OCI-LY7 (cell line): ENCODE measurements at regions not wholly inside any gene's neighbourhood (a gene's known extent, or its start where the extent isn't known, plus 50 kb on each side); places are given as distances from the start of the nearest gene placed in this dataset.

Source experiments
- BruUV-seq: library from RNA; stranded (reverse); fragments of 400-500 nt; replicated peaks from 2 replicates; lab custom pipeline; 2021; lab: Mats Ljungman, UMichigan
- CTCF ChIA-PET: fragments of 300-600 bp; sonication (Branson Sonifier 250); formaldehyde crosslinking; loops from one replicate; lab custom pipeline; 2022; ENCODE audit warnings: antibody characterized with exemption; ENCODE audit not compliant: unreplicated experiment; lab: Charles Lee
- POLR2A ChIA-PET: fragments of 300-600 bp; sonication (Branson Sonifier 250); formaldehyde crosslinking; loops from one replicate; lab custom pipeline; 2022; ENCODE audit warnings: antibody characterized with exemption; lab: Charles Lee
- DNase-seq: peaks from one replicate; pipeline ENCODE4 v3.0.0-alpha.2; 2015; ENCODE audit warnings: low spot score
- H2AFZ ChIP-seq: fragments of 200-600 bp; sonication (generic), shearing (Covaris generic); 2 replicates; pipeline ENCODE4 v1.6.1; 2014; ENCODE audit warnings: mild to moderate bottlenecking, antibody characterized with exemption, low read length, moderate library complexity
- H3K27ac ChIP-seq: fragments of 200-600 bp; sonication (generic); 2 replicates; pipeline ENCODE4 v1.5.1; 2014; ENCODE audit warnings: mixed run types, low read depth, mild to moderate bottlenecking, moderate library complexity, low read length, inconsistent platforms; ENCODE audit not compliant: poor library complexity, severe bottlenecking
- H3K36me3 ChIP-seq: fragments of 200-600 bp; sonication (generic); 2 replicates; pipeline ENCODE4 v1.6.1; 2014; ENCODE audit warnings: mild to moderate bottlenecking, antibody characterized with exemption, low read length, moderate library complexity, mixed read lengths; ENCODE audit not compliant: insufficient read depth
- H3K4me1 ChIP-seq: fragments of 200-600 bp; sonication (generic); 2 replicates; pipeline ENCODE4 v1.5.1; 2014; ENCODE audit warnings: mild to moderate bottlenecking, low read length; ENCODE audit not compliant: insufficient read depth, poor library complexity, severe bottlenecking
- H3K4me2 ChIP-seq: fragments of 200-600 bp; sonication (generic); 2 replicates; pipeline ENCODE4 v1.6.1; 2014; ENCODE audit warnings: mild to moderate bottlenecking, low read length
- H3K4me3 ChIP-seq: fragments of 200-600 bp; sonication (generic); 2 replicates; pipeline ENCODE4 v1.5.1; 2014; ENCODE audit warnings: mild to moderate bottlenecking, low read depth, low read length; ENCODE audit not compliant: poor library complexity, severe bottlenecking
- H3K79me2 ChIP-seq: fragments of 200-600 bp; sonication (generic); 2 replicates; pipeline ENCODE4 v1.6.1; 2016; ENCODE audit warnings: low read depth, mild to moderate bottlenecking, low read length, moderate library complexity, mixed read lengths; ENCODE audit not compliant: insufficient read depth
- H3K9me2 ChIP-seq: fragments of 200-600 bp; sonication (generic); 2 replicates; pipeline ENCODE4 v1.6.1; 2016; ENCODE audit warnings: mild to moderate bottlenecking, low read length, mixed read lengths; ENCODE audit not compliant: insufficient read depth
- H3K9me3 ChIP-seq: fragments of 200-600 bp; sonication (generic); 2 replicates; pipeline ENCODE4 v1.6.1; 2014; ENCODE audit warnings: mild to moderate bottlenecking, mixed run types, low read length, mixed read lengths
- H4K20me1 ChIP-seq: fragments of 200-600 bp; sonication (generic); 2 replicates; pipeline ENCODE4 v1.6.1; 2014; ENCODE audit warnings: mild to moderate bottlenecking, antibody characterized with exemption, low read length, moderate library complexity, mixed read lengths; ENCODE audit not compliant: insufficient read depth
- EZH2phosphoT487 ChIP-seq: fragments of 200-600 bp; sonication (generic); IDR thresholded peaks from 2 replicates; pipeline ENCODE4 v1.6.1; 2018; ENCODE audit warnings: low read depth, borderline replicate concordance, mild to moderate bottlenecking, mixed run types, antibody characterized with exemption, low read length, moderate library complexity, mixed read lengths
- intact Hi-C: fragments of 100-400 bp; cut with micrococcal nuclease; formaldehyde crosslinking; loops from one replicate; pipeline ENCODE4 v1.10.0; 2022; ENCODE audit not compliant: unreplicated experiment
- TF ChIP-seq, protein P1 (sequence below): fragments of 200-600 bp; sonication (generic); conservative IDR thresholded peaks from 2 replicates; pipeline ENCODE4 v1.5.1; 2014; ENCODE audit warnings: mild to moderate bottlenecking, antibody characterized with exemption, low read length, moderate library complexity, mixed read lengths

DNA sequence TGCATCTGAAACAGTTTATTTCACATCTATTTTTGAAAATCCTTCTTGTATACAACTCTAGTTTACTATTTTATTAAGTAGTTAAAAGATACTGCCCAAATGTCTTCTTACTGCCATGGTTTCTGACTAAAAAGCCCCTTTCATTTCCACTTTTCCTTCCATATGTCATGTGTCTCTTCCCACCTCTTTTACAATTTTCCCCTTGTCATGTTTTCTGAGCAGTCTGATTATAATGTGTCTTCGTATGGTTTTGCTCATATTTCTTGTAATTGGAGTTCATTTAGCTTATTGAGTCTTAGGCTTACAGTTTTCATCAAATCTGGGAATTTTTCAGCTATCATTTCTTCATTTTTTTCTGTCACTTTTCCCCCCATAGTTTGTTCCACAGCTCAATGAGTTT, 813.9 kb upstream of the GYPC start:
- H3K4me3 ChIP-seq, result no peak overlapping the region
- H3K9me2 ChIP-seq, result no peaks in the 10 kb centered on the region
- CTCF ChIA-PET, result no interaction called here
- H3K9me3 ChIP-seq, result no peaks in the 10 kb centered on the region
- no TSS peak for BruUV-seq
- TF ChIP-seq, protein P1, sequence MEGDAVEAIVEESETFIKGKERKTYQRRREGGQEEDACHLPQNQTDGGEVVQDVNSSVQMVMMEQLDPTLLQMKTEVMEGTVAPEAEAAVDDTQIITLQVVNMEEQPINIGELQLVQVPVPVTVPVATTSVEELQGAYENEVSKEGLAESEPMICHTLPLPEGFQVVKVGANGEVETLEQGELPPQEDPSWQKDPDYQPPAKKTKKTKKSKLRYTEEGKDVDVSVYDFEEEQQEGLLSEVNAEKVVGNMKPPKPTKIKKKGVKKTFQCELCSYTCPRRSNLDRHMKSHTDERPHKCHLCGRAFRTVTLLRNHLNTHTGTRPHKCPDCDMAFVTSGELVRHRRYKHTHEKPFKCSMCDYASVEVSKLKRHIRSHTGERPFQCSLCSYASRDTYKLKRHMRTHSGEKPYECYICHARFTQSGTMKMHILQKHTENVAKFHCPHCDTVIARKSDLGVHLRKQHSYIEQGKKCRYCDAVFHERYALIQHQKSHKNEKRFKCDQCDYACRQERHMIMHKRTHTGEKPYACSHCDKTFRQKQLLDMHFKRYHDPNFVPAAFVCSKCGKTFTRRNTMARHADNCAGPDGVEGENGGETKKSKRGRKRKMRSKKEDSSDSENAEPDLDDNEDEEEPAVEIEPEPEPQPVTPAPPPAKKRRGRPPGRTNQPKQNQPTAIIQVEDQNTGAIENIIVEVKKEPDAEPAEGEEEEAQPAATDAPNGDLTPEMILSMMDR, result no peak
- no peak for TF ChIP-seq EZH2phosphoT487
- H3K4me1 ChIP-seq, result no peaks in the 10 kb centered on the region
- H2AFZ ChIP-seq, result no peak overlapping the region
- POLR2A ChIA-PET, result interaction anchor here (0.8 kb wide), 1 partner anchor 16 kb away, joined by 3 read pairs; no protein-coding TSS in a partner anchor
- H4K20me1 ChIP-seq, result no peaks in the 10 kb centered on the region
- intact Hi-C loops, result no loop called here
- DNase-seq, result no peak
- H3K36me3 ChIP-seq, result no peaks in the 10 kb centered on the region
- no peak overlapping the region for H3K4me2 ChIP-seq
- no peak overlapping the region for H3K27ac ChIP-seq
- H3K79me2 ChIP-seq, result no peaks in the 10 kb centered on the region

DNA sequence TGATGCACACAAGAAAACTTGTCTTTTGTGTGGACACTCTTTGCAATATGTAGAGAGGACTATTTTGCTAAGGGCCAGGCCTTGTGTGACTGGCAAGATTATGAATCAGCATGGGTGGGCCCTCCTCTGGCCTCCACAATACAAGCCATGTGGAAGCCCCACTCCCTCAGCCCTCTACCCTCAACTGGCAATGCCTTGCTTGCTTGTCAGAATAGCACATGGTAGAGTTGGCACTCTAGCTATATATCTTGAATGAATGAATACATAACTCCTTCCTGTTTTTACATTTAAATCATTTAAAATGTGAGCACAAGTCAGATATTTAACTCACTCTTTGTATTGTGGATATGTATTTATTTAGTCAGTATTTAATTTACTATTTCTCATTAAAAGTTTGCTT, 805.4 kb upstream of the GYPC start:
- intact Hi-C loops, result no loop called here
- DNase-seq, result no peak
- Histone ChIP-seq H3K79me2 (no peaks in the 10 kb centered on the region), H2AFZ (no peak overlapping the region), H4K20me1 (no peaks in the 10 kb centered on the region), H3K4me1 (no peaks in the 10 kb centered on the region), H3K9me2 (no peaks in the 10 kb centered on the region), H3K4me3 (no peak overlapping the region), H3K27ac (no peak overlapping the region), H3K4me2 (no peak overlapping the region), H3K9me3 (no peaks in the 10 kb centered on the region), H3K36me3 (no peaks in the 10 kb centered on the region)
- ChIA-PET CTCF (interaction anchor here (0.6 kb wide), 1 partner anchor 103 kb away, joined by 3 read pairs; no protein-coding TSS in a partner anchor), POLR2A (no interaction called here)
- TF ChIP-seq EZH2phosphoT487, result no peak
- TF ChIP-seq, protein P1, result no peak
- no TSS peak for BruUV-seq

DNA sequence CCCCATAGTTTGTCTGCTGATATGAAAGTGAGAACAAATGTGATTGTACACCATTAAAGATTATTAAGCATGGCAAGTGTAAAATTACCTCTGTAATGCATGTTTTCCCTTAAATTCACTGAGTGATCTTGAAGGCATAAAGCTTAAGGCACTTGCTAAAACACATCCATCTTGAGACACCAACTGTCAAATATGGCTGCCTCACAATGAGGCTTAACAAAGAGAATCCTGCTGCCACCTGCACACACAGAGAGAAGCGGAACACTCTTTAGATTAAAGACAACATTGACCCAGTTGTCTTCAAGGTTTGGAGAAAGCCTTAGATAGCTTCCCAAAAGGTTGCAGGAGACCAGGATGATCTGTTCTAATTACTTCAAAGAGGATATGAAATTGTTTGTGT, 803.6 kb upstream of the GYPC start:
- no TSS peak for BruUV-seq
- Histone ChIP-seq H3K9me3 (no peaks in the 10 kb centered on the region), H3K4me3 (no peak overlapping the region), H3K4me2 (no peak overlapping the region), H4K20me1 (no peaks in the 10 kb centered on the region), H3K27ac (no peak overlapping the region), H3K4me1 (no peaks in the 10 kb centered on the region), H3K36me3 (no peaks in the 10 kb centered on the region), H2AFZ (no peak overlapping the region), H3K79me2 (no peaks in the 10 kb centered on the region), H3K9me2 (no peaks in the 10 kb centered on the region)
- no peak for TF ChIP-seq EZH2phosphoT487
- TF ChIP-seq, protein P1, result no peak
- no peak for DNase-seq
- intact Hi-C loops, result no loop called here
- ChIA-PET CTCF (no interaction called here), POLR2A (interaction anchor here (0.8 kb wide), 1 partner anchor 15 kb away, joined by 4 read pairs; no protein-coding TSS in a partner anchor)
